ENCODE measurements at regions not wholly inside any gene's neighbourhood (a gene's known extent, or its start where the extent isn't known, plus 50 kb on each side); places are given as distances from the start of the nearest gene placed in this dataset.
A peak's percentile ranks its signal among the peaks of the same experiment; 100 is the strongest.

DNA sequence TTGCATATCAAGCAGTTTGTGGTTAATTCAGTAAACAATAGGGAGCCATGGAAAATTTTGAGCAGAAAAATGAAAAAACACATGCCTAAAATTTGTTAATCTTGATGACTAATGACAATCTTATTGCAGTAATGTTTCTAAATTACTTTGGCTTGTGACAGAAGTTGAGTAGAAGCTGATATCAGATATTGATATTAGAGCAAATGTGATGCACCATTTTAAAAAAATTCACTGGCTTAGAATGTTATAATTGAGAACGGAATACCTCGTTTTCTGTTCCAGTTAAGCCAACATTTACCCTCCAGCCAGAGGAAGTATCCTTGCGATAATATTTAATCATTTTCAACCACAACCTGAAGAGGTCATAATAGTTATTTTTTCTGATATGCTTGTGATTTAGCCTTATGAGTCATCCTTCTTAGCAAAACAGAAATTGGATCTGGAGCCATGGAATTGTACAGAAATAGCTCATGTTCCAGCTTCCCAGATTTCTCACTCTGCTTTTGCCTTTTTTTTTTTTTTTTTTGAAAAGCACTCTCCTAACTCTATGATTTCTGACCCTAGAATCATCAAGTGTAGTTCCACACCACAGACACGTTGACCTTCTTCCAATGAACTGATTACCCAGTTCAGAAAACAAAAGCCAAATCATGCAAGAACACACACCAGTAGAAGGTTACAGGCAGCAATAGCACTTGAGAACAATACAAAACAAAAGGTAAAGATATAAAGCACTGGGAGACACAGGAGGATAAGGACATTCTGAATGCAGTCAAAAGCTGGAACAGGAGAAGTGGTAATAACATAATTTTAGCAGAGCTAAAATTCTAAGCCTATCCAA is 96.8 kb upstream of the PHYHIPL start:
- TF ChIP-seq POLR2A (IDR thresholded peaks at IDR 0.05; ENCODE audit: low read depth, low read length): no peak
- TF ChIP-seq POLR2AphosphoS5 (IDR thresholded peaks at IDR 0.05; ENCODE audit: insufficient read depth, low read depth, low read length): no peak
- TF ChIP-seq, protein P1, sequence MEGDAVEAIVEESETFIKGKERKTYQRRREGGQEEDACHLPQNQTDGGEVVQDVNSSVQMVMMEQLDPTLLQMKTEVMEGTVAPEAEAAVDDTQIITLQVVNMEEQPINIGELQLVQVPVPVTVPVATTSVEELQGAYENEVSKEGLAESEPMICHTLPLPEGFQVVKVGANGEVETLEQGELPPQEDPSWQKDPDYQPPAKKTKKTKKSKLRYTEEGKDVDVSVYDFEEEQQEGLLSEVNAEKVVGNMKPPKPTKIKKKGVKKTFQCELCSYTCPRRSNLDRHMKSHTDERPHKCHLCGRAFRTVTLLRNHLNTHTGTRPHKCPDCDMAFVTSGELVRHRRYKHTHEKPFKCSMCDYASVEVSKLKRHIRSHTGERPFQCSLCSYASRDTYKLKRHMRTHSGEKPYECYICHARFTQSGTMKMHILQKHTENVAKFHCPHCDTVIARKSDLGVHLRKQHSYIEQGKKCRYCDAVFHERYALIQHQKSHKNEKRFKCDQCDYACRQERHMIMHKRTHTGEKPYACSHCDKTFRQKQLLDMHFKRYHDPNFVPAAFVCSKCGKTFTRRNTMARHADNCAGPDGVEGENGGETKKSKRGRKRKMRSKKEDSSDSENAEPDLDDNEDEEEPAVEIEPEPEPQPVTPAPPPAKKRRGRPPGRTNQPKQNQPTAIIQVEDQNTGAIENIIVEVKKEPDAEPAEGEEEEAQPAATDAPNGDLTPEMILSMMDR (IDR thresholded peaks at IDR 0.05; ENCODE audit: extremely low read depth in 1 of 2, insufficient read depth in 1 of 2, low read depth in 1 of 2, low read length in 2 of 2): no peak
- TF ChIP-seq EZH2 (IDR thresholded peaks at IDR 0.05; ENCODE audit: borderline replicate concordance, low read depth, low read length, severe bottlenecking): no peak
- TF ChIP-seq GATA2 (IDR thresholded peaks at IDR 0.05; ENCODE audit: insufficient read depth, insufficient read length, low read depth, low read length): peak; percentile 13
- TF ChIP-seq JUN (IDR thresholded peaks at IDR 0.05; ENCODE audit: borderline replicate concordance, insufficient read depth, insufficient read length, low read depth): peak; percentile 48
- TF ChIP-seq, protein P2, sequence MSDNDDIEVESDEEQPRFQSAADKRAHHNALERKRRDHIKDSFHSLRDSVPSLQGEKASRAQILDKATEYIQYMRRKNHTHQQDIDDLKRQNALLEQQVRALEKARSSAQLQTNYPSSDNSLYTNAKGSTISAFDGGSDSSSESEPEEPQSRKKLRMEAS (IDR thresholded peaks at IDR 0.05; ENCODE audit: insufficient read depth, insufficient read length): no peak
- TF ChIP-seq MYC (IDR thresholded peaks at IDR 0.05; ENCODE audit: low read depth, low read length): no peak

Measured in endothelial cell of umbilical vein (primary cell).